SK-N-SH (cell line): ENCODE measurements at regions not wholly inside any gene's neighbourhood (a gene's known extent, or its start where the extent isn't known, plus 50 kb on each side); places are given as distances from the start of the nearest gene placed in this dataset.

Experiments used
- CTCF ChIA-PET: fragments of 300-600, 350-600 bp; formaldehyde crosslinking; extraction: SDS; loops from one replicate; lab custom pipeline; 2021; lab: Yijun Ruan, JAX
- POLR2A ChIA-PET: fragments of 350-600 bp; sonication (Branson Sonifier 250); formaldehyde crosslinking; extraction: SDS; loops from one replicate; lab custom pipeline; 2020; ENCODE audit warnings: antibody characterized with exemption, inconsistent platforms; lab: Yijun Ruan, JAX
- DNase-seq: peaks from one replicate; pipeline ENCODE4 v3.0.0; 2012
- H2AFZ ChIP-seq: fragments of 200-600 bp; sonication (generic); 2 replicates; pipeline ENCODE4 v1.8.1; 2016; ENCODE audit warnings: antibody characterized with exemption, mild to moderate bottlenecking, low read depth
- H3F3A ChIP-seq: fragments of 200-600 bp; sonication (generic); replicated peaks from 2 replicates; pipeline ENCODE3; 2016; ENCODE audit warnings: antibody characterized with exemption, mild to moderate bottlenecking; ENCODE audit not compliant: insufficient read depth
- H3K27ac ChIP-seq, 2 experiments: fragments of 200-500 bp in 1 of 2; fragments of 200-600 bp in 1 of 2; sonication (Bioruptor generic) in 1 of 2; sonication (generic), shearing (Covaris generic) in 1 of 2; 2 replicates each; pipeline versions ENCODE4 v1.5.1 to v1.6.1; 2014 to 2016; ENCODE audit warnings: low read depth in 2 of 2, inconsistent platforms in 1 of 2, low read length in 1 of 2, mild to moderate bottlenecking in 1 of 2, mixed read lengths in 1 of 2
- H3K27me3 ChIP-seq: fragments of 200-600 bp; sonication (generic), shearing (Covaris generic); 2 replicates; pipeline ENCODE4 v1.6.1; 2016; ENCODE audit warnings: mixed run types; ENCODE audit not compliant: insufficient read depth
- H3K36me3 ChIP-seq, 2 experiments: fragments of 200-500 bp in 1 of 2; fragments of 200-600 bp in 1 of 2; sonication (Bioruptor generic) in 1 of 2; sonication (generic) in 1 of 2; replicated peaks in 1 of 2; 2 replicates each; pipeline versions ENCODE3 to v1.5.1; 2014 to 2016; ENCODE audit warnings: low read length in 1 of 2, mild to moderate bottlenecking in 1 of 2; ENCODE audit not compliant: insufficient read depth in 2 of 2, control insufficient read depth in 1 of 2
- H3K4me1 ChIP-seq, 2 experiments: fragments of 200-500 bp in 1 of 2; fragments of 200-600 bp in 1 of 2; sonication (Bioruptor generic) in 1 of 2; sonication (generic), shearing (Covaris generic) in 1 of 2; 2 replicates each; pipeline versions ENCODE4 v1.5.1 to v1.6.1; 2014 to 2016; ENCODE audit warnings: low read depth in 1 of 2, low read length in 1 of 2, mixed run types in 1 of 2; ENCODE audit not compliant: insufficient read depth in 2 of 2, control insufficient read depth in 1 of 2
- H3K4me2 ChIP-seq: fragments of 200-600 bp; sonication (generic), shearing (Covaris generic); 2 replicates; pipeline ENCODE4 v1.6.1; 2017; ENCODE audit warnings: mixed run types
- H3K4me3 ChIP-seq, 2 experiments: fragments of 200-500 bp in 1 of 2; fragments of 200-600 bp in 1 of 2; sonication (Bioruptor generic) in 1 of 2; sonication (generic), shearing (Covaris generic) in 1 of 2; 2 replicates each; pipeline versions ENCODE4 v1.5.1 to v1.8.1; 2014 to 2016; ENCODE audit warnings: low read depth in 2 of 2, inconsistent platforms in 1 of 2, low read length in 1 of 2, mild to moderate bottlenecking in 1 of 2, mixed read lengths in 1 of 2, moderate library complexity in 1 of 2
- H3K79me2 ChIP-seq: fragments of 200-600 bp; sonication (generic); 2 replicates; pipeline ENCODE4 v1.8.1; 2017; ENCODE audit warnings: mild to moderate bottlenecking; ENCODE audit not compliant: insufficient read depth
- H3K9ac ChIP-seq: fragments of 200-600 bp; sonication (generic); 2 replicates; pipeline ENCODE4 v1.6.1; 2017; ENCODE audit warnings: mixed run types
- H3K9me2 ChIP-seq: fragments of 200-600 bp; sonication (generic); 2 replicates; pipeline ENCODE4 v1.6.1; 2017; ENCODE audit warnings: mixed run types
- H3K9me3 ChIP-seq: fragments of 200-600 bp; sonication (generic); 2 replicates; pipeline ENCODE4 v1.6.1; 2017; ENCODE audit warnings: mixed run types, mild to moderate bottlenecking, moderate library complexity
- H4K20me1 ChIP-seq: fragments of 200-600 bp; sonication (generic); 2 replicates; pipeline ENCODE4 v1.6.1; 2017; ENCODE audit warnings: mild to moderate bottlenecking, mixed run types; ENCODE audit not compliant: insufficient read depth
- CHD2 ChIP-seq: fragments of 150-350 bp; IDR thresholded peaks from 2 replicates; pipeline ENCODE4 v1.6.1; 2018; ENCODE audit warnings: low read length; ENCODE audit not compliant: partially characterized antibody
- ELF1 ChIP-seq: IDR thresholded peaks from 2 replicates; pipeline ENCODE4 v1.4.0; 2012
- FOSL2 ChIP-seq: IDR thresholded peaks from 2 replicates; pipeline ENCODE4 v1.4.0; 2012; ENCODE audit warnings: low read depth, mild to moderate bottlenecking, moderate library complexity, borderline replicate concordance
- FOXJ3 ChIP-seq: sonication (generic); formaldehyde crosslinking; IDR thresholded peaks from 2 replicates; pipeline ENCODE4 v1.5.1; 2020; ENCODE audit warnings: mild to moderate bottlenecking, missing genetic modification reagents
- GABPA ChIP-seq: IDR thresholded peaks from 2 replicates; pipeline ENCODE4 v1.4.0; 2012; ENCODE audit warnings: low read depth, mild to moderate bottlenecking
- JUND ChIP-seq: IDR thresholded peaks from 2 replicates; pipeline ENCODE4 v1.4.0; 2012
- MEF2A ChIP-seq: IDR thresholded peaks from 2 replicates; pipeline ENCODE4 v1.4.0; 2012; ENCODE audit warnings: low read depth, borderline replicate concordance
- NRF1 ChIP-seq: IDR thresholded peaks from 2 replicates; pipeline ENCODE4 v1.6.1; 2012; ENCODE audit warnings: low read depth, mild to moderate bottlenecking, low read length
- POLR2AphosphoS5 ChIP-seq: IDR thresholded peaks from 2 replicates; pipeline ENCODE4 v1.6.1; 2012; ENCODE audit warnings: low read depth, low read length
- RAD21 ChIP-seq: IDR thresholded peaks from 2 replicates; pipeline ENCODE4 v1.6.1; 2012; ENCODE audit warnings: mild to moderate bottlenecking, low read length
- RCOR1 ChIP-seq: fragments of 150-350 bp; IDR thresholded peaks from 2 replicates; pipeline ENCODE4 v1.6.1; 2017; ENCODE audit warnings: antibody characterized with exemption, low read length
- RFX5 ChIP-seq: IDR thresholded peaks from 2 replicates; pipeline ENCODE4 v1.6.1; 2012; ENCODE audit warnings: mild to moderate bottlenecking, improper control_type of control experiment, low read length
- RXRA ChIP-seq: IDR thresholded peaks from 2 replicates; pipeline ENCODE4 v1.4.0; 2012; ENCODE audit warnings: low read depth, mild to moderate bottlenecking, borderline replicate concordance
- SIN3A ChIP-seq: IDR thresholded peaks from 2 replicates; pipeline ENCODE4 v1.6.1; 2012; ENCODE audit warnings: low read depth, mild to moderate bottlenecking, low read length, moderate library complexity, borderline replicate concordance
- SMC3 ChIP-seq: IDR thresholded peaks from 2 replicates; pipeline ENCODE4 v1.6.1; 2012; ENCODE audit warnings: low read depth, low read length, improper control_type of control experiment
- TAF1 ChIP-seq: IDR thresholded peaks from 2 replicates; pipeline ENCODE4 v1.6.1; 2012; ENCODE audit warnings: low read depth, mild to moderate bottlenecking, low read length, moderate library complexity, borderline replicate concordance
- TCF12 ChIP-seq: IDR thresholded peaks from 2 replicates; pipeline ENCODE4 v1.4.0; 2012
- TEAD4 ChIP-seq: IDR thresholded peaks from 2 replicates; pipeline ENCODE4 v1.4.0; 2012; ENCODE audit warnings: mild to moderate bottlenecking, borderline replicate concordance; ENCODE audit not compliant: insufficient read depth
- WGBS: methylation state at CpG from one replicate; pipeline ENCODE4 v1.1.6; 2017; ENCODE audit warnings: low lambda C conversion rate; 5-methylcytosine and 5-hydroxymethylcytosine counted together
- TF ChIP-seq, protein P1 (sequence below): fragments of 200-600 bp; sonication (generic); IDR thresholded peaks from 2 replicates; pipeline ENCODE4 v1.6.1; 2017; ENCODE audit warnings: antibody characterized with exemption, mild to moderate bottlenecking, moderate library complexity
- TF ChIP-seq, protein P2 (sequence below): fragments of 150-350 bp; IDR thresholded peaks from 2 replicates; pipeline ENCODE4 v1.6.1; 2017; ENCODE audit warnings: antibody characterized with exemption, low read length, low read depth, borderline replicate concordance
- TF ChIP-seq, protein P3 (sequence below): IDR thresholded peaks from 2 replicates; pipeline ENCODE4 v1.4.0; 2012; ENCODE audit warnings: low read depth

DNA sequence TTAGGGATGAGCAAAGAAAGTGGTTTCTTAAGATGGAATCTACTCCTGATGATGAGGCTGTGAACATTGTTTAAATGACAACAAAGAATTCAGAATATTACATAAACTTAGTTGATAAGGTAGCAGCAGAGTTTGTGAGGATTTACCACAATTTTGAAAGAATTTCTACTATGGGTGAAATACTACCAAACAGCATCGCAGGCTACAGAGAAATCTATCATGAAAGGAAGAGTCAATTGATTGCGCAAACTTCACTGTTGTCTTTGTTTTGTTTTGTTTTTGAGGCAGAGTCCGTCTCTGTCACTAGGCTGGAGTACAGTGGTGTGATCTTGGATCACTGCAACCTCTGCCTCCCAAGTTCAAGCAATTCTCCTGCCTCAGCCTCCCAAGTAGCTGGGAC is 107.4 kb upstream of the SLC6A6 start:
- no peaks in the 10 kb centered on the region for H3K9me2 ChIP-seq
- no peak for TF ChIP-seq RXRA
- no peak for TF ChIP-seq NRF1
- no peak for TF ChIP-seq TEAD4
- TF ChIP-seq POLR2AphosphoS5 = no peak
- TF ChIP-seq GABPA = no peak
- no peak for TF ChIP-seq SMC3
- TF ChIP-seq SIN3A = no peak
- TF ChIP-seq, protein P1, sequence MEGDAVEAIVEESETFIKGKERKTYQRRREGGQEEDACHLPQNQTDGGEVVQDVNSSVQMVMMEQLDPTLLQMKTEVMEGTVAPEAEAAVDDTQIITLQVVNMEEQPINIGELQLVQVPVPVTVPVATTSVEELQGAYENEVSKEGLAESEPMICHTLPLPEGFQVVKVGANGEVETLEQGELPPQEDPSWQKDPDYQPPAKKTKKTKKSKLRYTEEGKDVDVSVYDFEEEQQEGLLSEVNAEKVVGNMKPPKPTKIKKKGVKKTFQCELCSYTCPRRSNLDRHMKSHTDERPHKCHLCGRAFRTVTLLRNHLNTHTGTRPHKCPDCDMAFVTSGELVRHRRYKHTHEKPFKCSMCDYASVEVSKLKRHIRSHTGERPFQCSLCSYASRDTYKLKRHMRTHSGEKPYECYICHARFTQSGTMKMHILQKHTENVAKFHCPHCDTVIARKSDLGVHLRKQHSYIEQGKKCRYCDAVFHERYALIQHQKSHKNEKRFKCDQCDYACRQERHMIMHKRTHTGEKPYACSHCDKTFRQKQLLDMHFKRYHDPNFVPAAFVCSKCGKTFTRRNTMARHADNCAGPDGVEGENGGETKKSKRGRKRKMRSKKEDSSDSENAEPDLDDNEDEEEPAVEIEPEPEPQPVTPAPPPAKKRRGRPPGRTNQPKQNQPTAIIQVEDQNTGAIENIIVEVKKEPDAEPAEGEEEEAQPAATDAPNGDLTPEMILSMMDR = no peak
- no peak for TF ChIP-seq FOSL2
- no peak for TF ChIP-seq RAD21
- no peak for TF ChIP-seq MEF2A
- TF ChIP-seq, protein P2, sequence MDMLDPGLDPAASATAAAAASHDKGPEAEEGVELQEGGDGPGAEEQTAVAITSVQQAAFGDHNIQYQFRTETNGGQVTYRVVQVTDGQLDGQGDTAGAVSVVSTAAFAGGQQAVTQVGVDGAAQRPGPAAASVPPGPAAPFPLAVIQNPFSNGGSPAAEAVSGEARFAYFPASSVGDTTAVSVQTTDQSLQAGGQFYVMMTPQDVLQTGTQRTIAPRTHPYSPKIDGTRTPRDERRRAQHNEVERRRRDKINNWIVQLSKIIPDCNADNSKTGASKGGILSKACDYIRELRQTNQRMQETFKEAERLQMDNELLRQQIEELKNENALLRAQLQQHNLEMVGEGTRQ = no peak
- TF ChIP-seq, protein P3, sequence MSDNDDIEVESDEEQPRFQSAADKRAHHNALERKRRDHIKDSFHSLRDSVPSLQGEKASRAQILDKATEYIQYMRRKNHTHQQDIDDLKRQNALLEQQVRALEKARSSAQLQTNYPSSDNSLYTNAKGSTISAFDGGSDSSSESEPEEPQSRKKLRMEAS = no peak
- no peak for TF ChIP-seq JUND
- no peak for TF ChIP-seq CHD2
- TF ChIP-seq TCF12 = no peak
- TF ChIP-seq FOXJ3 (CRISPR knock-in tag) = no peak
- ChIA-PET POLR2A (no interaction called here), CTCF (no interaction called here)
- H3K9ac ChIP-seq = no peak overlapping the region
- no peaks in the 10 kb centered on the region for H3F3A ChIP-seq
- H2AFZ ChIP-seq = no peak overlapping the region
- no peak for DNase-seq
- H3K9me3 ChIP-seq = no peaks in the 10 kb centered on the region
- H3K36me3 ChIP-seq = no peaks in the 10 kb centered on the region
- no peaks in the 10 kb centered on the region; the same call in 1 of the 2 replicates for H3K27me3 ChIP-seq
- no peak overlapping the region for H3K4me3 ChIP-seq
- no peaks in the 10 kb centered on the region for H4K20me1 ChIP-seq
- H3K27ac ChIP-seq = no peak overlapping the region
- no peak overlapping the region for H3K4me2 ChIP-seq
- WGBS = 67% methylated on average over 3 of the region's 3 CpGs
- H3K4me1 ChIP-seq = no peaks in the 10 kb centered on the region; a peak in 1 of 4 replicates
- H3K79me2 ChIP-seq = no peaks in the 10 kb centered on the region

DNA sequence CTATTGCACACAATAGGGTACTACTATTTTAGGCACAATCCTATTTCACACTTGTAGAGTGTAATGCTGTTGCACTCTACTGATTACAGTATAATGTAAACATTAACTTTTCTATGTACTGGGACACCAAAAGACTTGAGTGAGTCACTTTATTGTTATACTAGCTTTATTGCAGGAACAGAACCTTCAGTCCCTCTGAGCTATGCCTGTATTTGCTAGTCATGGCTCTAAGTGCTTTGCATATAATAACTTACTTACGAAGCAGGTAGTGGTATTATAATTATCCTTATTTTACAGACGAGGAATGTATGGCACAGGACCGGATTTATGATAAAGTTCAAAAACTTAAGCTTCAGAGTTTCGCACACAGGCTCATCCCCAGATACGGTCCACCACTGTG is 106.6 kb upstream of the SLC6A6 start:
- 64% methylated on average over 5 of the region's 5 CpGs for WGBS
- H3K79me2 ChIP-seq = no peaks in the 10 kb centered on the region
- no peaks in the 10 kb centered on the region; a peak in 1 of 4 replicates for H3K4me1 ChIP-seq
- H4K20me1 ChIP-seq = no peaks in the 10 kb centered on the region
- H3K4me2 ChIP-seq = no peak overlapping the region
- H3K36me3 ChIP-seq = no peaks in the 10 kb centered on the region
- no peak overlapping the region for H3K27ac ChIP-seq
- no peak for DNase-seq
- ChIA-PET POLR2A (no interaction called here), CTCF (interaction anchor here (0.9 kb wide), 1 partner anchor 15 kb away, joined by 3 read pairs; no protein-coding TSS in a partner anchor)
- H3K27me3 ChIP-seq = no peaks in the 10 kb centered on the region; the same call in 1 of the 2 replicates
- no peaks in the 10 kb centered on the region for H3K9me2 ChIP-seq
- H3K9me3 ChIP-seq = no peaks in the 10 kb centered on the region
- no peak overlapping the region for H3K9ac ChIP-seq
- TF ChIP-seq NRF1 (no peak), MEF2A (no peak), ELF1 (no peak), RFX5 (no peak), RCOR1 (no peak), TAF1 (no peak)
- no peak overlapping the region for H3K4me3 ChIP-seq
- H3F3A ChIP-seq = no peaks in the 10 kb centered on the region
- no peak overlapping the region for H2AFZ ChIP-seq
